ENCODE measurements at regions not wholly inside any gene's neighbourhood (a gene's known extent, or its start where the extent isn't known, plus 50 kb on each side); places are given as distances from the start of the nearest gene placed in this dataset.

DNA sequence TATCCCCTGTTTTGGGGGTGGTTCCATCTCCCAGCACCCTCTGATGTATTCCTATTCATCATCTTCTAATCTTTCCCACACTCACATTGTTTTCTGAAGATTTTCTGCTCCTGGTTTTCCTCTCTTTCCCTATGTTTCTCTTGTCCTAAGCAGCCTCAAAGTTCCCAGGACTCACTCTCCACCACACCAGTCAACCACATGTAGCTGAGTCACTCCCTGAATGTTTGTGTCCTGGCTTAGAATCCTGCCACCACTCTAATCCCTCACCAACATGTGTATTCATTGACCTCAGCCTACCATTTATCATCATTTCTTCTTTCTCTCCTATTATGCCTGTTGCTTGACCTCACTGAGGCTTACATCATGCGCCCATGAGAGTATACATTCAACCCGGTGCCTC lies 282.4 kb upstream of the ADAMTS16 start:
- WGBS (ENCODE audit: missing lambda C conversion rate): 7% methylated on average over 2 of the region's 2 CpGs
- Histone ChIP-seq H3K4me2 (no peak overlapping the region), H3K4me1 (no peaks in the 10 kb centered on the region), H3K4me3 (no peak overlapping the region), H3K27ac (no peak overlapping the region), H3K9me3 (no peaks in the 10 kb centered on the region)
- DNase-seq (ENCODE audit: low read depth in 1 of 2, low spot score in 1 of 2) (no peak), FAIRE-seq (no peak), ATAC-seq (no peak)
- ChIA-PET CTCF (no interaction called here), POLR2A (no interaction called here)
- TF ChIP-seq HOXB5 (CRISPR knock-in tag; IDR thresholded peaks at IDR 0.05): no peak

DNA sequence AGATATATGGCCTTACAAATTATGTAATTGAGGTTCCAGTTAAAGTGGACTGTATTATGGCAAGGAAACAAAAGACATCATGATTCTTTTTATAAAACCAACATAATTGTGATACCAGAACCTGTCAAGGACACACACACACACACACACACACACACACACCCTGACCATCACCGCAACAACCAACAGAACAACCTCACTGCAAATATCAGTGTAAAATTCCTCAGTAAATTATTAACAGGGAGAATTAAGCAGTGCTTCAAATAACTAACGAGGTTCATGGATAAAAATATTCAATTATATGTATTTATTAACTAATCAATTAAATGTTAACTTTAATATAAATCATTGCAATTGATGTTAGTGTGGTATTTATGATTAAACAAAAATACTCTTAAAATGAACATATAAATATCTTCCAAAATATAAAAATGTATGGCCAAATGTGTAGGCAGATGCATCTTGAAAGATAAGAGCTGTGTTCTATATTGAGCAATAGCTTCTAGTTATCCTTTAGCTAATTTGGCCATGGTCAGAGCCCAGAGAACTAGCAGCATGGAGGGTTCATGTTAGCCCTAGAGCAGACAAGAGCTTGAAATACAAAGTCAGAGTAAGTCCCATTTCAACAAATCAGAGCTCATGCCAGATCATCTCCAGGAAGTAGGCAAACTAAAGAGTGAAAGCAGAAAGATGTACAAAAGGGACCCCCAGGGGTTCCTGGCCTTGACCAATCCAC lies 280.5 kb upstream of the ADAMTS16 start:
- CTCF ChIA-PET: interaction anchor here (1.2 kb wide), 1 partner anchor 9 kb away, joined by 6 read pairs; no protein-coding TSS in a partner anchor
- TF ChIP-seq HOXB13 (CRISPR knock-in tag; IDR thresholded peaks at IDR 0.05; ENCODE audit: low read depth) (no peak), GATA3 (IDR thresholded peaks at IDR 0.05; ENCODE audit: borderline replicate concordance) (no peak), CTCF (IDR thresholded peaks at IDR 0.05) (no peak), SREBF2 (IDR thresholded peaks at IDR 0.05) (no peak), CBX8 (IDR thresholded peaks at IDR 0.05) (no peak), RFX5 (IDR thresholded peaks at IDR 0.05) (no peak), E2F6 (IDR thresholded peaks at IDR 0.05; ENCODE audit: borderline replicate concordance, low read depth) (no peak), EHF (CRISPR knock-in tag; IDR thresholded peaks at IDR 0.05) (no peak), MYC (IDR thresholded peaks at IDR 0.05; ENCODE audit: borderline replicate concordance, low read length) (no peak), HEYL (CRISPR knock-in tag; IDR thresholded peaks at IDR 0.05) (no peak), CEBPB (IDR thresholded peaks at IDR 0.05) (no peak)
- TF ChIP-seq, protein P1, sequence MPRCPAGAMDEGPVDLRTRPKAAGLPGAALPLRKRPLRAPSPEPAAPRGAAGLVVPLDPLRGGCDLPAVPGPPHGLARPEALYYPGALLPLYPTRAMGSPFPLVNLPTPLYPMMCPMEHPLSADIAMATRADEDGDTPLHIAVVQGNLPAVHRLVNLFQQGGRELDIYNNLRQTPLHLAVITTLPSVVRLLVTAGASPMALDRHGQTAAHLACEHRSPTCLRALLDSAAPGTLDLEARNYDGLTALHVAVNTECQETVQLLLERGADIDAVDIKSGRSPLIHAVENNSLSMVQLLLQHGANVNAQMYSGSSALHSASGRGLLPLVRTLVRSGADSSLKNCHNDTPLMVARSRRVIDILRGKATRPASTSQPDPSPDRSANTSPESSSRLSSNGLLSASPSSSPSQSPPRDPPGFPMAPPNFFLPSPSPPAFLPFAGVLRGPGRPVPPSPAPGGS (IDR thresholded peaks at IDR 0.05): no peak
- ATAC-seq (no peak), DNase-seq (ENCODE audit: low read depth in 1 of 2, low spot score in 1 of 2) (no peak), FAIRE-seq (no peak)
- WGBS (ENCODE audit: missing lambda C conversion rate): 41% methylated on average over 2 of the region's 2 CpGs
- H3K27ac ChIP-seq: no peak overlapping the region
- no peak overlapping the region for H3K4me3 ChIP-seq
- H3K4me2 ChIP-seq: no peak overlapping the region
- H3K9me3 ChIP-seq: no peaks in the 10 kb centered on the region
- H3K4me1 ChIP-seq: no peaks in the 10 kb centered on the region
- POLR2A ChIA-PET: no interaction called here

DNA sequence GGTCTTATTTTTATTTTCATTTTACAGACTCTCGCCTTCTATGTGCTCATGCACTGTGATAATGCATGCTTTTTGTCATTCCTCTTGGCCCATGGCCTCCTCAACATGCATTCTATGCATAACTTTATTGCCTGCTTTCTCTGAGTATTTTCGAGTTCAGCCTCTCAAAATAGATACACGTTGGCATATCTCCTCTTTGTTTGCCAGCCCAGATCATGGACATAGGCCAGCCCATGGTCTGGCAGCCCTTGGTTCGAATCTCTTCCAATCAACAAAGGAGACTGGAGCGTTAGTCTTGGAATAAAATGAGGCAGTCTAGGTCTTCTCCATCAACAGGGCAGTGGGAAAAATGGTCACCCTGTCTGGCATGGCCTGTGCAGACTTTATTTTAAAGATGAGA lies 279.5 kb upstream of the ADAMTS16 start:
- H3K4me2 ChIP-seq: no peak overlapping the region
- no peak for ATAC-seq
- POLR2A ChIA-PET: no interaction called here
- 7% methylated on average over 5 of the region's 5 CpGs for WGBS (ENCODE audit: missing lambda C conversion rate)
- no peak overlapping the region for H3K27ac ChIP-seq
- H3K4me1 ChIP-seq: no peaks in the 10 kb centered on the region
- CTCF ChIA-PET: interaction anchor here (1.2 kb wide), 1 partner anchor 8 kb away, joined by 6 read pairs; no protein-coding TSS in a partner anchor
- H3K9me3 ChIP-seq: no peaks in the 10 kb centered on the region
- DNase-seq (ENCODE audit: low read depth in 1 of 2, low spot score in 1 of 2): no peak
- TF ChIP-seq PBX3 (IDR thresholded peaks at IDR 0.05): no peak
- TF ChIP-seq EP300 (IDR thresholded peaks at IDR 0.05): no peak
- TF ChIP-seq, protein P1 (IDR thresholded peaks at IDR 0.05): no peak
- TF ChIP-seq HOXB5 (CRISPR knock-in tag; IDR thresholded peaks at IDR 0.05): no peak
- no peak for TF ChIP-seq RCOR1 (IDR thresholded peaks at IDR 0.05; ENCODE audit: low read depth, low read length)
- no peak for TF ChIP-seq TFCP2L1 (CRISPR knock-in tag; IDR thresholded peaks at IDR 0.05)
- H3K4me3 ChIP-seq: no peak overlapping the region
- no peak for FAIRE-seq
